IMR-90 (cell line): ENCODE measurements at regions not wholly inside any gene's neighbourhood (a gene's known extent, or its start where the extent isn't known, plus 50 kb on each side); places are given as distances from the start of the nearest gene placed in this dataset.

Source experiments
- ATAC-seq: fragments of 200-7000 bp; cut with Tn5 transposase; 2 replicates; pipeline ENCODE4 v1.9.1; 2020; ENCODE audit warnings: low read depth, mild to moderate bottlenecking, moderate library complexity
- BruUV-seq: library from RNA; stranded (reverse); fragments of 400-500 nt; replicated peaks from 2 replicates; lab custom pipeline; 2021; lab: Mats Ljungman, UMichigan
- CTCF ChIA-PET: fragments of 300-600 bp; formaldehyde crosslinking; extraction: SDS; loops from one replicate; lab custom pipeline; 2021; ENCODE audit warnings: antibody characterized with exemption; lab: Yijun Ruan, JAX
- POLR2A ChIA-PET: fragments of 300-600 bp; sonication (Branson Sonifier 250); formaldehyde crosslinking; loops from one replicate; lab custom pipeline; 2022; ENCODE audit warnings: antibody characterized with exemption; ENCODE audit not compliant: unreplicated experiment; lab: Charles Lee
- DNase-seq: peaks from one replicate; pipeline ENCODE4 v3.0.0; 2013
- H2AFZ ChIP-seq: replicated peaks from 2 replicates; pipeline ENCODE3; 2013; ENCODE audit warnings: low read length, mild to moderate bottlenecking; ENCODE audit not compliant: poor library complexity
- H2AK5ac ChIP-seq: 2 replicates; pipeline ENCODE4 v1.6.1; 2013; ENCODE audit warnings: low read depth, low read length, inconsistent platforms
- H2AK9ac ChIP-seq: replicated peaks from 2 replicates; pipeline ENCODE3; 2013; ENCODE audit warnings: mild to moderate bottlenecking, low read depth, low read length, moderate library complexity; ENCODE audit not compliant: poor library complexity
- H2BK120ac ChIP-seq: 2 replicates; pipeline ENCODE4 v1.6.1; 2013; ENCODE audit warnings: low read depth, low read length, inconsistent platforms
- H2BK15ac ChIP-seq: 3 replicates; pipeline ENCODE4 v1.6.1; 2013; ENCODE audit warnings: low read depth, low read length, inconsistent platforms
- H2BK20ac ChIP-seq: 2 replicates; pipeline ENCODE4 v1.6.1; 2013; ENCODE audit warnings: low read depth, mild to moderate bottlenecking, inconsistent platforms, low read length, moderate library complexity
- H2BK5ac ChIP-seq: 2 replicates; pipeline ENCODE4 v1.6.1; 2013; ENCODE audit warnings: mild to moderate bottlenecking, low read depth, low read length, inconsistent platforms; ENCODE audit not compliant: poor library complexity, severe bottlenecking
- H3K14ac ChIP-seq: replicated peaks from 2 replicates; pipeline ENCODE4 v1.6.1; 2013; ENCODE audit warnings: low read depth, low read length, inconsistent platforms
- H3K18ac ChIP-seq: 2 replicates; pipeline ENCODE4 v1.6.1; 2013; ENCODE audit warnings: low read depth, low read length, control low read depth
- H3K23ac ChIP-seq: 2 replicates; pipeline ENCODE4 v1.6.1; 2013; ENCODE audit warnings: low read depth, low read length, inconsistent platforms
- H3K27ac ChIP-seq: 2 replicates; pipeline ENCODE4 v1.5.1; 2013; ENCODE audit warnings: mild to moderate bottlenecking, control low read depth, low read length; ENCODE audit not compliant: insufficient read depth
- H3K27me3 ChIP-seq: 2 replicates; pipeline ENCODE4 v1.6.1; 2013; ENCODE audit warnings: low read length; ENCODE audit not compliant: control insufficient read depth, insufficient read depth
- H3K36me3 ChIP-seq: 2 replicates; pipeline ENCODE4 v1.6.1; 2013; ENCODE audit warnings: low read length, mixed read lengths; ENCODE audit not compliant: control insufficient read depth, insufficient read depth
- H3K4ac ChIP-seq: 2 replicates; pipeline ENCODE4 v1.6.1; 2013; ENCODE audit warnings: low read depth, low read length, inconsistent platforms
- H3K4me1 ChIP-seq: 2 replicates; pipeline ENCODE4 v1.6.1; 2013; ENCODE audit warnings: low read length, mixed read lengths; ENCODE audit not compliant: control insufficient read depth, insufficient read depth
- H3K4me2 ChIP-seq: 2 replicates; pipeline ENCODE4 v1.6.1; 2013; ENCODE audit warnings: low read depth, mild to moderate bottlenecking, control low read depth, low read length, moderate library complexity
- H3K4me3 ChIP-seq: 2 replicates; pipeline ENCODE4 v1.5.1; 2013; ENCODE audit warnings: low read depth, mild to moderate bottlenecking, control low read depth, low read length, moderate library complexity; ENCODE audit not compliant: insufficient read depth
- H3K56ac ChIP-seq: 2 replicates; pipeline ENCODE4 v1.6.1; 2013; ENCODE audit warnings: low read length, inconsistent platforms; ENCODE audit not compliant: insufficient read depth; ENCODE audit errors: extremely low read depth
- H3K79me1 ChIP-seq, 2 experiments: 2 replicates each; pipeline ENCODE4 v1.6.1; 2013; ENCODE audit warnings: low read length in 2 of 2, inconsistent platforms in 1 of 2, low read depth in 1 of 2
- H3K9ac ChIP-seq: 2 replicates; pipeline ENCODE4 v1.6.1; 2013; ENCODE audit warnings: low read depth, low read length, control low read depth
- H3K9me1 ChIP-seq: 2 replicates; pipeline ENCODE4 v1.6.1; 2013; ENCODE audit warnings: low read length, inconsistent platforms; ENCODE audit not compliant: insufficient read depth
- H3K9me3 ChIP-seq: 2 replicates; pipeline ENCODE4 v1.6.1; 2013; ENCODE audit warnings: low read length; ENCODE audit not compliant: control insufficient read depth, insufficient read depth
- H4K20me1 ChIP-seq: 2 replicates; pipeline ENCODE4 v1.6.1; 2013; ENCODE audit warnings: low read length, inconsistent platforms; ENCODE audit not compliant: insufficient read depth
- H4K5ac ChIP-seq: 2 replicates; pipeline ENCODE4 v1.6.1; 2013; ENCODE audit warnings: mild to moderate bottlenecking, low read depth, low read length, control low read depth
- H4K8ac ChIP-seq, 2 experiments: 2 replicates each; pipeline ENCODE4 v1.6.1; 2013; ENCODE audit warnings: low read depth in 2 of 2, low read length in 2 of 2, control low read depth in 1 of 2, inconsistent platforms in 1 of 2
- H4K91ac ChIP-seq: 2 replicates; pipeline ENCODE4 v1.6.1; 2013; ENCODE audit warnings: low read depth, low read length, inconsistent platforms; ENCODE audit not compliant: insufficient read depth
- BHLHE40 ChIP-seq: fragments of 150-350 bp; IDR thresholded peaks from 2 replicates; pipeline ENCODE4 v1.6.1; 2016; ENCODE audit warnings: mild to moderate bottlenecking, low read depth, low read length
- CEBPB ChIP-seq: IDR thresholded peaks from 2 replicates; pipeline ENCODE4 v1.6.1; 2012; ENCODE audit warnings: low read depth, low read length, improper control_type of control experiment
- CHD1 ChIP-seq: IDR thresholded peaks from 2 replicates; pipeline ENCODE4 v1.6.1; 2012; ENCODE audit warnings: low read depth, low read length, improper control_type of control experiment
- FOS ChIP-seq: fragments of 150-350 bp; IDR thresholded peaks from 2 replicates; pipeline ENCODE4 v1.6.1; 2016; ENCODE audit warnings: low read depth, low read length
- MAFK ChIP-seq: IDR thresholded peaks from 2 replicates; pipeline ENCODE4 v1.6.1; 2012; ENCODE audit warnings: low read depth, low read length, improper control_type of control experiment
- MAZ ChIP-seq: IDR thresholded peaks from 2 replicates; pipeline ENCODE4 v1.6.1; 2012; ENCODE audit warnings: low read depth, mild to moderate bottlenecking, low read length, improper control_type of control experiment, moderate library complexity, borderline replicate concordance
- MXI1 ChIP-seq: IDR thresholded peaks from 2 replicates; pipeline ENCODE4 v1.6.1; 2012; ENCODE audit warnings: low read depth, mild to moderate bottlenecking, low read length, moderate library complexity, borderline replicate concordance
- NFE2L2 ChIP-seq: fragments of 150-350 bp; IDR thresholded peaks from 2 replicates; pipeline ENCODE4 v1.6.1; 2016; ENCODE audit warnings: low read depth, mild to moderate bottlenecking, low read length
- POLR2A ChIP-seq: IDR thresholded peaks from 2 replicates; pipeline ENCODE4 v1.6.1; 2012; ENCODE audit warnings: mild to moderate bottlenecking, low read depth, low read length
- RAD21 ChIP-seq: IDR thresholded peaks from 2 replicates; pipeline ENCODE4 v1.6.1; 2012; ENCODE audit warnings: low read length, improper control_type of control experiment
- RCOR1 ChIP-seq: IDR thresholded peaks from 2 replicates; pipeline ENCODE4 v1.6.1; 2012; ENCODE audit warnings: mild to moderate bottlenecking, low read length, improper control_type of control experiment; ENCODE audit not compliant: insufficient replicate concordance
- RFX5 ChIP-seq: IDR thresholded peaks from 2 replicates; pipeline ENCODE4 v1.8.0; 2012; ENCODE audit warnings: low read depth, mild to moderate bottlenecking, low read length, moderate library complexity
- SMC3 ChIP-seq: fragments of 150-350 bp; IDR thresholded peaks from 2 replicates; pipeline ENCODE4 v1.6.1; 2016; ENCODE audit warnings: low read depth, mild to moderate bottlenecking, antibody characterized with exemption, low read length, moderate library complexity
- USF2 ChIP-seq: fragments of 150-350 bp; IDR thresholded peaks from 2 replicates; pipeline ENCODE4 v1.6.1; 2017; ENCODE audit warnings: mild to moderate bottlenecking, antibody characterized with exemption, low read length, low read depth
- WGBS, 2 experiments: methylation state at CpG; one replicate each; pipeline versions ENCODE4 v1.1.5 to v1.1.7; 2013; ENCODE audit warnings: missing lambda C conversion rate in 2 of 2; ENCODE audit not compliant: insufficient read length in 1 of 2; ENCODE audit errors: extremely low coverage in 2 of 2; 5-methylcytosine and 5-hydroxymethylcytosine counted together
- dilution Hi-C: fragments of 300-500 bp; cut with HindIII; formaldehyde crosslinking; loops from one replicate; pipeline ENCODE4 v1.14.3; 2018; ENCODE audit warnings: low sequenced_read_pairs; ENCODE audit not compliant: unreplicated experiment
- in situ Hi-C: fragments of 300-500 bp; cut with MboI; formaldehyde crosslinking; loops from 3 replicates; pipeline ENCODE4 v1.14.3; 2019; ENCODE audit warnings: low sequenced_read_pairs, inconsistent platforms, mixed read lengths
- intact Hi-C: fragments of 100-400 bp; cut with micrococcal nuclease; formaldehyde crosslinking; loops from 2 replicates; pipeline ENCODE4 v1.10.0; 2022
- TF ChIP-seq, protein P1 (sequence below): fragments of 150-350 bp; IDR thresholded peaks from 2 replicates; pipeline ENCODE4 v1.6.1; 2016; ENCODE audit warnings: low read depth, mild to moderate bottlenecking, low read length, moderate library complexity, borderline replicate concordance

GRCh38 chr3:118729546-118729945, 305.1 kb downstream of the IGSF11 start:
- H3K27ac ChIP-seq = no peak overlapping the region
- no peak overlapping the region for H4K5ac ChIP-seq
- ChIA-PET POLR2A (no interaction called here), CTCF (no interaction called here)
- in situ Hi-C loops (no loop called here), intact Hi-C loops (no loop called here), dilution Hi-C loops (no loop called here)
- no peak overlapping the region for H3K14ac ChIP-seq
- no peak overlapping the region for H2BK20ac ChIP-seq
- no peaks in the 10 kb centered on the region for H3K4me1 ChIP-seq
- no peaks in the 10 kb centered on the region for H3K9me1 ChIP-seq
- no peak overlapping the region for H3K4ac ChIP-seq
- H4K8ac ChIP-seq = no peak overlapping the region
- no peak overlapping the region for H3K18ac ChIP-seq
- H2AK5ac ChIP-seq = no peak overlapping the region
- no peak overlapping the region for H2BK15ac ChIP-seq
- no peak overlapping the region for H3K4me3 ChIP-seq
- H3K79me1 ChIP-seq = no peaks in the 10 kb centered on the region
- no peak overlapping the region for H2AK9ac ChIP-seq
- no peak overlapping the region for H3K56ac ChIP-seq
- no TSS peak for BruUV-seq
- H2BK120ac ChIP-seq = no peak overlapping the region
- H3K27me3 ChIP-seq = no peaks in the 10 kb centered on the region
- ATAC-seq (no peak), DNase-seq (no peak)
- TF ChIP-seq CHD1 (no peak), CEBPB (no peak), POLR2A (no peak), MAZ (no peak), NFE2L2 (no peak), FOS (no peak), MXI1 (no peak), MAFK (no peak), RFX5 (no peak), USF2 (no peak), SMC3 (no peak), RCOR1 (no peak), RAD21 (no peak), BHLHE40 (no peak)
- TF ChIP-seq, protein P1, sequence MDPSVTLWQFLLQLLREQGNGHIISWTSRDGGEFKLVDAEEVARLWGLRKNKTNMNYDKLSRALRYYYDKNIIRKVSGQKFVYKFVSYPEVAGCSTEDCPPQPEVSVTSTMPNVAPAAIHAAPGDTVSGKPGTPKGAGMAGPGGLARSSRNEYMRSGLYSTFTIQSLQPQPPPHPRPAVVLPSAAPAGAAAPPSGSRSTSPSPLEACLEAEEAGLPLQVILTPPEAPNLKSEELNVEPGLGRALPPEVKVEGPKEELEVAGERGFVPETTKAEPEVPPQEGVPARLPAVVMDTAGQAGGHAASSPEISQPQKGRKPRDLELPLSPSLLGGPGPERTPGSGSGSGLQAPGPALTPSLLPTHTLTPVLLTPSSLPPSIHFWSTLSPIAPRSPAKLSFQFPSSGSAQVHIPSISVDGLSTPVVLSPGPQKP = no peak
- no peaks in the 10 kb centered on the region for H3K36me3 ChIP-seq
- WGBS, 2 experiments = no CpG with 5 or more reads among the region's 3 CpGs
- no peaks in the 10 kb centered on the region for H4K20me1 ChIP-seq
- no peak overlapping the region for H3K23ac ChIP-seq
- no peak overlapping the region for H2BK5ac ChIP-seq
- H4K91ac ChIP-seq = no peak overlapping the region
- H3K9me3 ChIP-seq = no peaks in the 10 kb centered on the region
- H2AFZ ChIP-seq = no peak overlapping the region
- H3K9ac ChIP-seq = no peak overlapping the region
- H3K4me2 ChIP-seq = no peak overlapping the region
